HEK293 (cell line): ENCODE measurements at regions not wholly inside any gene's neighbourhood (a gene's known extent, or its start where the extent isn't known, plus 50 kb on each side); places are given as distances from the start of the nearest gene placed in this dataset.

Source experiments
- KLF1 ChIP-seq: fragments of 450-650 bp; formaldehyde crosslinking; IDR thresholded peaks from 2 replicates; pipeline ENCODE4 v1.5.1; 2016; ENCODE audit warnings: missing biosample characterization, missing genetic modification characterization
- KLF16 ChIP-seq: fragments of 450-650 bp; formaldehyde crosslinking; IDR thresholded peaks from 2 replicates; pipeline ENCODE4 v1.5.1; 2017; ENCODE audit warnings: missing biosample characterization, missing genetic modification characterization
- ZNF184 ChIP-seq: fragments of 450-650 bp; IDR thresholded peaks from 2 replicates; pipeline ENCODE4 v1.5.1; 2018; ENCODE audit warnings: missing biosample characterization, mild to moderate bottlenecking, missing genetic modification characterization
- TF ChIP-seq, protein P1 (sequence below): fragments of 450-650 bp; formaldehyde crosslinking; IDR thresholded peaks from 2 replicates; pipeline ENCODE4 v1.5.1; 2016; ENCODE audit warnings: missing biosample characterization, missing genetic modification characterization
- TF ChIP-seq, protein P2 (sequence below): fragments of 450-650 bp; formaldehyde crosslinking; IDR thresholded peaks from 2 replicates; pipeline ENCODE4 v1.5.1; 2016; ENCODE audit warnings: missing biosample characterization, missing genetic modification characterization, low read depth
- TF ChIP-seq, protein P3 (sequence below): fragments of 450-650 bp; formaldehyde crosslinking; IDR thresholded peaks from 2 replicates; pipeline ENCODE4 v1.5.1; 2016; ENCODE audit warnings: missing biosample characterization, missing genetic modification characterization

DNA sequence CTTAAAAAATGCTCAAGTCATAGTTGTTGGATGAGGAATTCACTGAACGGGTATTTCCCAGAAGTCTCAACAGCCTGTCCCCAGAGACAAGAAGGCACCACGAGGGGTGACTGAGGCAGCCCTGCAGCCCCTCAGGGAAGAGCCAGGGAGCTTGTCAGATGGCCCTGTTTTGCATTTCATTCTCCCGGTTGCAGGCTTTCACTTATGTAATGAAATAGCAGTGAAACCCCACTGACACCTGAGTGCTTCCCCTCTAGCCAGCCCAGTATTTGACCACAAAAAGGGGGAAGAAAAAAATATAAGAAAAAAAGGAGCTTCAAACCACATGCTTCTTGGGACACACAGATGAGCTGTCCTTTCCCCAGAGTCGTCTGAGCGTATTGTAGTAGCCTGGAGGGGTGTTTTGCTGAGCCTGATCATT is 75.3 kb upstream of the IL12B start:
- no peak for TF ChIP-seq KLF1 (tag by site-specific recombination)
- TF ChIP-seq, protein P1, sequence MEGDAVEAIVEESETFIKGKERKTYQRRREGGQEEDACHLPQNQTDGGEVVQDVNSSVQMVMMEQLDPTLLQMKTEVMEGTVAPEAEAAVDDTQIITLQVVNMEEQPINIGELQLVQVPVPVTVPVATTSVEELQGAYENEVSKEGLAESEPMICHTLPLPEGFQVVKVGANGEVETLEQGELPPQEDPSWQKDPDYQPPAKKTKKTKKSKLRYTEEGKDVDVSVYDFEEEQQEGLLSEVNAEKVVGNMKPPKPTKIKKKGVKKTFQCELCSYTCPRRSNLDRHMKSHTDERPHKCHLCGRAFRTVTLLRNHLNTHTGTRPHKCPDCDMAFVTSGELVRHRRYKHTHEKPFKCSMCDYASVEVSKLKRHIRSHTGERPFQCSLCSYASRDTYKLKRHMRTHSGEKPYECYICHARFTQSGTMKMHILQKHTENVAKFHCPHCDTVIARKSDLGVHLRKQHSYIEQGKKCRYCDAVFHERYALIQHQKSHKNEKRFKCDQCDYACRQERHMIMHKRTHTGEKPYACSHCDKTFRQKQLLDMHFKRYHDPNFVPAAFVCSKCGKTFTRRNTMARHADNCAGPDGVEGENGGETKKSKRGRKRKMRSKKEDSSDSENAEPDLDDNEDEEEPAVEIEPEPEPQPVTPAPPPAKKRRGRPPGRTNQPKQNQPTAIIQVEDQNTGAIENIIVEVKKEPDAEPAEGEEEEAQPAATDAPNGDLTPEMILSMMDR, result no peak
- no peak for TF ChIP-seq KLF16 (tag by site-specific recombination)
- TF ChIP-seq ZNF184 (tag by site-specific recombination), result no peak
- TF ChIP-seq, protein P2, sequence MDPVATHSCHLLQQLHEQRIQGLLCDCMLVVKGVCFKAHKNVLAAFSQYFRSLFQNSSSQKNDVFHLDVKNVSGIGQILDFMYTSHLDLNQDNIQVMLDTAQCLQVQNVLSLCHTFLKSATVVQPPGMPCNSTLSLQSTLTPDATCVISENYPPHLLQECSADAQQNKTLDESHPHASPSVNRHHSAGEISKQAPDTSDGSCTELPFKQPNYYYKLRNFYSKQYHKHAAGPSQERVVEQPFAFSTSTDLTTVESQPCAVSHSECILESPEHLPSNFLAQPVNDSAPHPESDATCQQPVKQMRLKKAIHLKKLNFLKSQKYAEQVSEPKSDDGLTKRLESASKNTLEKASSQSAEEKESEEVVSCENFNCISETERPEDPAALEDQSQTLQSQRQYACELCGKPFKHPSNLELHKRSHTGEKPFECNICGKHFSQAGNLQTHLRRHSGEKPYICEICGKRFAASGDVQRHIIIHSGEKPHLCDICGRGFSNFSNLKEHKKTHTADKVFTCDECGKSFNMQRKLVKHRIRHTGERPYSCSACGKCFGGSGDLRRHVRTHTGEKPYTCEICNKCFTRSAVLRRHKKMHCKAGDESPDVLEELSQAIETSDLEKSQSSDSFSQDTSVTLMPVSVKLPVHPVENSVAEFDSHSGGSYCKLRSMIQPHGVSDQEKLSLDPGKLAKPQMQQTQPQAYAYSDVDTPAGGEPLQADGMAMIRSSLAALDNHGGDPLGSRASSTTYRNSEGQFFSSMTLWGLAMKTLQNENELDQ (tag by site-specific recombination), result no peak
- TF ChIP-seq, protein P3, sequence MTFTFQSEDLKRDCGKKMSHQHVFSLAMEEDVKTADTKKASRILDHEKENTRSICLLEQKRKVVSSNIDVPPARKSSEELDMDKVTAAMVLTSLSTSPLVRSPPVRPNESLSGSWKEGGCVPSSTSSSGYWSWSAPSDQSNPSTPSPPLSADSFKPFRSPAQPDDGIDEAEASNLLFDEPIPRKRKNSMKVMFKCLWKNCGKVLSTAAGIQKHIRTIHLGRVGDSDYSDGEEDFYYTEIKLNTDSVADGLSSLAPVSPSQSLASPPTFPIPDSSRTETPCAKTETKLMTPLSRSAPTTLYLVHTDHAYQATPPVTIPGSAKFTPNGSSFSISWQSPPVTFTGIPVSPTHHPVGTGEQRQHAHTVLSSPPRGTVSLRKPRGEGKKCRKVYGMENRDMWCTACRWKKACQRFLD (tag by site-specific recombination), result no peak
